ENCODE measurements at regions not wholly inside any gene's neighbourhood (a gene's known extent, or its start where the extent isn't known, plus 50 kb on each side); places are given as distances from the start of the nearest gene placed in this dataset.

DNA sequence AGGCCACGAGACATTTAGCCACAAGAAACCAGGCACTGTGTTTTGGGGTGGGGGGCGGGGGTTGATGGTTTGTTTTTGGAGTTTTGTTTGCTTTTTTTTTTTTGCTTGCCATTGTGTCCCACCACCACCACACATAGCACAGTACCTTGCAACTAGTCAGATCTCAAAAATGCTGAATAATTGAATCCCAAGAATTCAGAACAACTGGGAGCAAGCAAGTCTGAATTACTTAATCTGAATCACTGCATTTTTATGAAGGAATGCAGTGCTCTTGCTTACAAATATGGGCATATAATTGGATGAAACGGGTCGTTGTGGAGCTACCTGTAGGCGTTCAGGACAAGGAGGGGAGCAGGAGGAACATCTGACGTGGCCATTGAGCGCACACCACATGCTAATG, 151.5 kb upstream of the CDYL start:
- DNase-seq (ENCODE audit: low read depth in 4 of 4, low spot score in 3 of 4) = no peak

DNA sequence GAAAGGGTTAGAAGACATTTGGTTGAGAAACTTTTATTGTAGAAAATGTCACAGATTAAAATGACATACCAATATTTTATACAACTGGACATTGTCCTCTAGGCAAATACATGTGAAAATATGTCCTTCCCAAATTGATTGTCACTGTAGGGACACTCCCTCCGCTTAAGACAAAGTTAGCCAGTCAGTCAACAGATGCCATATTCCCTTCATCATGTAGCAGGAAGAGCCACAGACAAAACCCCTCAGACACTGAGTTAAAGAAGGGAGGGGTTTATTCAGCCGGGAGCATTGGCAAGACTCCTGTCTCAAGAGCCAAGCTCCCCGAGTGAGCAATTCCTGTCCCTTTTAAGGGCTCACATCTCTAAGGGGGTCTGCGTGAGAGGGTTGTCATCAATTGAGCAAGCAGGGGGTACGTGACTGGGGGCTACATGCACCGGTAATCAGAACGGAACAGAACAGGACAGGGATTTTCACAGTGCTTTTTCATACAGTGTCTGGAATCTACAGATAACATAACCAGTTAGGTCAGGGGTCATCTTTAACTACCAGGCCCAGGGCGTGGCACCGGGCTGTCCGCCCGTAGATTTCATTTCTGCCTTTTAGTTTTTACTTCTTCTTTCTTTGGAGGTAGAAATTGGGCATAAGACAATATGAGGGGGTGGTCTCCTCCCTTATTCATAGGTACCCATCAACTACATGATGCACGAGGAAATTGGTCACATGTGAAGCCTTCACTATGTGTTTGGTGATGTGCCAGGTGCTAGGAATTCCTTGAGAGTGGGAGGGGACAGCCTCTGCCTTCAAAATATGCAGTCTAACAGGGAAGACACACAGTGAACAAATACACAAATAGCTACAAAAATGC, 155.7 kb upstream of the CDYL start:
- DNase-seq (ENCODE audit: low read depth in 4 of 4, low spot score in 3 of 4) = no peak

DNA sequence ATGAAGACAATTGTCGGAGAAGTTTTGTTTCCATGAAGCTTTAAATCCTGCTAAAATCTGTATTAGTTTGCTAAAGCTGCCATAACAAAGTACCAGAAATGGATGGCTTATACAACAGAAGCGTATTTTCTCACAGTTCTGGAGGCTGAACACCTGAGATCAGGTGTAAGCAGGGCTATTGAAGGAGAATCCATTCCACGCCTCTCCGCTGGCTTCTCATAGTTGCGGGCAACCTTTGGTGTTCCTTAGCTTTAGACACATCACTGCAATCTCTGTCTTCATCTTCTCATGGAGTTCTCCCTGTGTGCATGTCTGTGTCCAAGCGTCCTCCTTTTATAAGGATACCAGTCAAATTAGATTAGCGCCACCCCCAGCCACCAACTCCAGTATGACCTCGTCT, 159.9 kb upstream of the CDYL start:
- DNase-seq (ENCODE audit: low read depth in 4 of 4, low spot score in 3 of 4) = no peak

DNA sequence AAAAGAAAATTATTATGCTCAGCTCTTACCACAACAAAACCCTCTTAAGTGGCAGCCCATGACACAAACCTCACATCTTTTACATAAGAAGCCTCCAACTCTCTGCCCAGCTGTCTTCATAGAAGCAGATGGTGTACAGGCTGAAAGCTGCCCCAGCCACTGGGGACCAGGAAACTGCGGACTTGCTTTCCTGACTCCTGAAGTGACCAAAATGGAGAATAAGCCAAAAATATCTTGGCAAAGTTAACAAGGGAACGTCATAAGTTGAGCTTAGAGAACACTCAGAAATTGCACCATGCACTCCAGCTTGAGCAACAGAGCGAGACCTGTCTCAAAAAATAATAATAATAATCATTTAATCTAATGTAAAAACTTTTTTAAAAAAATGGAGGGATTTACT, 160.3 kb upstream of the CDYL start:
- DNase-seq (ENCODE audit: low read depth in 4 of 4, low spot score in 3 of 4) = no peak

DNA sequence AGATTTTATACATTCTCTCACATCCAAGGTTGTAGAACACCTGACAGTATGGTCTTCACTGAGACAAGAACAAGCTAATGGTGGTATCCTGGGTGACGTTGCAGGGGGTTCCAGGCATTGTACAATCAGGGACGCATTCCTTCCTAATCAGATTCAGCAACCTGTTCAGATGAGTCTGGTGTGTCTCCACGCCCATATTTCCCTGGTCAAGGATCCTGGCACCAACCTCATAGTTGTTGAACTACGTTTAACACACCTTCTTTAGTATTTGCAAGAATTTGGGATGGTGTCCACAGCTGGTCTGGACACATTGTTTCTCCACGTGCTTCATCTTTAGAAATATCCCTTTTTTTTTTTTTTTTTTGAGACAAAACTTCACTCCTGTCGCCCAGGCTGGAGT, 161.0 kb upstream of the CDYL start:
- no peak for DNase-seq (ENCODE audit: low read depth in 4 of 4, low spot score in 3 of 4)

DNA sequence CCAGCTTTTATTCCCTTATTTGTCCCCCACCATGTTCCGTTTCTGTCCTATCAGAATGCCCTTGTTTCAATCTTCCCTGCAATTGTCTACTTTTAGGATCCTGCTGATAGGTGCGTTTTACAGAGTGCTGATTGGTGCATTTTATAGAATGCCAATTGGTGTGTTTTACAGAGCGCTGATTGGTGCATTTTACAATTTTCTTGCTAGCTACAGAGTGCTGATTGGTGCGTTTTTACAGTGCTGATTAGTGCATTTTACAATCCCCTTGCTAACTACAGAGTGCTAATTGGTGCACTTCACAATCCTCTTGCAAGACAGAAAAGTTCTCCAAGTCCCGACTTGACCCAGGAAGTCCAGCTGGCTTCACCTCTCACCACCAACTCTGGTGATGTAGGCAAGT, 161.6 kb upstream of the CDYL start:
- DNase-seq (ENCODE audit: low read depth in 4 of 4, low spot score in 3 of 4) = no peak

DNA sequence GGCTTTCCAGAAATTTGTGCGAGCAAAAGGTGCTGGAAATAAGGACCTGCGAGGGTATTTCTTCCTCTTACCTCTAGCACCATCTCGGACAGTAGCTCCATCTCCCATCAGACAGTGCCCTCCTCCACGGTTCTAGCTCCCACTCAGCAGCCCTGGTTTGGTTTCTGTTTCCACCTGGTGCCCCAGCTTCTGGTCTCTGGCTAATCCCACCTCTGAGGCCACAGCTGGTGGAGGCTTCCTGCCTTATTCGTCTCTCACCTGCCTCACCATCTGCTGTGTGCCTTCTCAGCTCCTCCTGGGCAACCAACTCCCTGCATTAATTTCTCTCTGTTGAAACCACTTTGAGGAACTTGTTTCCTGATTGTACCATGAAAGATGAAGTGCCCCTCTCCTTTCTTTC, 162.4 kb upstream of the CDYL start:
- no peak for DNase-seq (ENCODE audit: low read depth in 4 of 4, low spot score in 3 of 4)

DNA sequence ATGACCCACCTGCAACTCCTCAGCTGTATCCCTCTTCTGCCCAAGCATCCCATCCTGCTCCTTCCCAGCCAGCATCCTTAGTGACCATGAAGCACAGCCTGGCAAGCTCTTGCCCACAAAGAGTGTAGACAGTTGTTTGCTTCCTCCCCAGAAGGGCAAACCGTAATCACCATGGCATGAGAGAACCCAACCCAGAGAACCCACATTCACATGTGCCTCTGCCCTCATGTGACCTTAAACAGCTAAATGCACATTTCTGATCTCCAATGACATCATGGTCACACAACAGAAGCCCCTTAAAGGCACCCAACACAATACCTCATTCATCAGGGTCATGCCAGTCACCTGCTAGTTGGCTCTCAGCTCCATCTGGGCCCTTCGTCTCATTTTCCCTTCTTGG, 162.8 kb upstream of the CDYL start:
- DNase-seq (ENCODE audit: low read depth in 4 of 4, low spot score in 3 of 4) = no peak

DNA sequence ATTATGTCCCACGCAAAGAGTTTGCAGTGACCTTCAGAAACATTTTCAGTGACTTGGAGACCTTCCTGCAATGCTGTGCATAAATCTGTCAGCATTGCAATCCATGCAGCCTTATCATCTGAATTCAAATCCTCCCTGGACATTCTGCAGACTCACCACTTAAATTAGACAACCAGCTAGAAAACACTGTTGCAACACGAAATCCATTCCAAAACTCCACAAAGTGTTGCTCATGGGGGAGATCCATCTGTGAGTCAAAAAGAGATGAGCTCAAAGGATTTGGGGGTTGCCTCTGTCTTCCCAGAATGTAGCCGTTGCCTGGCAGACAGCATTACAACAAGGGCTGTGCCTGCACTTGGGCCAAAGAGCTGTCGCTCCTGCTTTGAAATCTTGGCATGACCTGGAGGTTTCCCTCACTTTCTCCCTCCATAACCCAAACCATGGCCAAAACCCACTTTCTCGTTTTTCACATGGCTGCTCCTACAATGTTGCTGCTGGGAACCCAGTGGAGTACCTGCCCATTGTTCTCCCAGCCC, 163.5 kb upstream of the CDYL start:
- no peak for DNase-seq (ENCODE audit: low read depth in 4 of 4, low spot score in 3 of 4)

DNA sequence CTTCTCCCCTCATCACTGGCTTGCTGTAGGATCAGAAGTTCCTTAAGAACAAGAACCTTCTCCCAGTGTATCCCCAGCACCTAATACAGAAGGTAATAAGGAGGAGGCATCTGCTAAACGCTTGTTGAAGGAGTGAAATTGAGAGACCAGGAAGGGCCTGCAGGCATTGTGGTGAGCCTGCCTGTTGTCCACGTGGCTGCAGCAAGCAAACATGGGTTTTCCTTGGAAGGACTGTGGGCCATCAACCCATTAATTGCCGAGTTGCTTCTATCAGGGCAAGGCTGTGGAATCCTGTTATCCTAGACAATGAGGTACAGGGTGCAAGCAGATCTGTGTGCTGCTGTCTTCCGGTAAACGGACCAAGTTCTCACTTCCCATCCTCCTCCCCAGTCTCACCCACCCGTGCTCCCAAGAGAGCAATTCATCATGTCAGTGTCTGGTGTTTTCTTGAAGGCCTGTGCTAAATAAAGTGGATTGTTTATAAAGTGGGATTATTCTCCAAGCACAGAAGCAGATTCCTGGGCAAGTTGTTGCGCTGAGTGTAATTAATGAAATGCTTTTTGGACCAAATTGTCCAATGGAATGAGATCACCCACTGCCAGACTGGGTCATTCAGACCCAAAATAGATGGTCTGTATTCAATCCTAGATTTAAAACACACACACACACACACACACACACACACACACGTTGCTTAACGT, 164.6 kb upstream of the CDYL start:
- DNase-seq (ENCODE audit: low read depth in 4 of 4, low spot score in 3 of 4) = no peak

DNA sequence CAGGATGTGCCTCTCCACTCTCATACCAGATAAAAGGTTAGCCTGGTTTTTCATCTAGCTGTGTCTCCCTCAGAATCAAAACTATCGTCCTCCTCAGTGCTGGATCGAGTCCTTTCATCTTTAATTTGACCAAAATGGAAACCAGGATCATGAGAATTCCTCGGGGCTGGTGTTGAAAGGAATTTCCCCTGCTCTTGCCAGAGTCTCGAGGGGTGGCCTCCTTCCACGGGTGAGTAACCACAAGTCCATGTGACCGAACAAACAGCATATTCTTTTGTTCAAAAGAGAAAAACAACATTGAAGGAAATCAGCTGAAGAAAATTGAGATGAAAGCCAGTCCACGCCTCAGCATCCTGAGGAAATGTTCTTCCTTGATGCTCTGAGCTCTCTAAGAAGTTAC, 165.9 kb upstream of the CDYL start:
- no peak for DNase-seq (ENCODE audit: low read depth in 4 of 4, low spot score in 3 of 4)

DNA sequence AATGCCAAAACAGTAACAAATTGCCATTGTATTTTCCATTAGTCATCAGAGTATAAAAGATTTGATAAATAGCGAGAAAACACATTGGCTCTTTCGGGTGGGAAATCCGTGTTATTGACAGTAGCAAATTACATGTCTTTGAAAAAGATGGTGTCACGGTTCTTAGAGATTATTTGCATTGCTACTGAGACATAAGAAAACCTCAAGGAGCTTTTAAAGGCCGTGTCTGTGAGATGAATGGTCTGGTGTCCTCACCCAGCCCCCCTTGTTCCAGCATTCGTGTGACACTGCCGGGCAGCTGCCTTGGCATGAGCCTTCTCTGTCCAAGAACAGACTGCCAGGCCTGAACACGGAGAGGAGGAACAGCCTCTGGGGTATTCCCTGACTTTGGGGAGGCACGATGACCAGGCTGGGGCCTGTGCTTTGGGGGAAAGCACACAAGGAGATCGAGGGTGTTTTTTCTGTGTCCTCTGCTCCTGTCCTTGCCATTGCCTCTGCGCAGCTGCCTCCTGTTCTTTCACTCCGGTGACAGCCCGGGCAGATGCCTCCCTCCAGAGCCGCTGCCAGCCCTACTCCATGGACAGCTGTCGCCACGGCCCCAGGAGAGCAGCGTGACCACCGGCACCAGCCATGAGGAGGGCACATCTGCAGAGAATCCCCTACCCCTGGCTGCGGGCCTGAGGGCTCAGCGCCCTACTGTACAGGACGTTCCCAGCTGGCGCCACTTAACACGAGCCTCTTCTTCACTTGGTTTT, 167.7 kb upstream of the CDYL start:
- DNase-seq (ENCODE audit: low read depth in 4 of 4, low spot score in 3 of 4) = no peak

DNA sequence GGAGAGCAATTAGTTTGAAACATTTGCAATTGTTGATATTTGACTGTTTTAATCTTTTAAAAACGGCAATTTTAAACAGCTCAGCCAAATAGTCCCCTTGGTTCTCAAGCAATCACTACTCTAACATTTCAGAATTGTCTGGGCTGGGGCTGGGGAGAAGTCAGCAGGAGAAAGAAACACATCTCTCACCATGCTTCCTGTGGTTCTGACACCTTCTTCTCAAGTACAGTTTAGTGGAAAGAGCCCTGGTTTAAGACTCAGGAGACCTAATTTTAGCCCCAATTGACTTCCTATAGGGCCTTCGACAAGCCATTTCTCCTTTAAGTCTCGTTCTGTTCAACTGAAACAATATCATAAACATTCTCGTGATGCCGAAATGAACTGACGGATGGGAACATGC, 168.4 kb upstream of the CDYL start:
- no peak for DNase-seq (ENCODE audit: low read depth in 4 of 4, low spot score in 3 of 4)

DNA sequence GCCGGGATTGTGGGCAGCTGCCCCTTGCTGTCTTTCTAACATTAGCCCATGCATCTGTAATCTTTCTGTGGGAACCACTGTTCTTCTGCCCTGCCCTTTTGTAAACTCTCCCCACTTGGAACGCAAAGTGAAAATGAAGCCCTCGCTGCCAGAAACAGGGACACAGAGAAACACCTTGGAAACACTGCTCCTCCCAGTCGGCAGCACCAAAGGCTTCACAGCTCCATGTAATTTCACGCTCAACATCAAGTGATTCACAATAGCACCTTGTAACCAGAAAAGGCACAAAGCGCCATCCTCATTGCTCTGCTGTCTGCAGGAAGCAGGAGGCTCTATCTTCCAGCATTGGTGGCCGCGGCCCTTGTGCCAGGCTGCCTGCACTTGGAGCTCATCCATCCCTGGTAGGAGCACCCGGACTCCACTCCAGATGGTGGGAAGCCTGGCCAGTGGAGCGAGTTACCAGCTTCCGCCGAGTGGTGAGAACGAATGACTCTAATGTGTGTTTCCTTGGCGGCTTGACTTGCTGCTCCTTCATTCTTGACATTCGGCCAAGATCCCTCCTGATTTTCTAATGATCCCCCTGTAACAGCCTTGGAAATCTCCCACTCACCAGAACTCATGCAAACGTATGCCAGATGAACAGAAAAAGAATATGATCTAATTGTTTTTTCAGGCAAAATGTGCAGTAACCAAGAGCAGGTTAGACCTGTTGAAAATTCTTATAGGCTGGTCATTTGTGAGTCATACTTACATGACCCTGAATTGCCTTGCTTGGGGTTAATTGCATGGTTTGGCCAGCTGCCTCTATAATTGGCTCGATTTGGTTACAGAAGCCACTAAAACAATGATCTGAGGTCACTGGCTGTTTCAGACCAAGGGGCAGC, 169.1 kb upstream of the CDYL start:
- DNase-seq (ENCODE audit: low read depth in 4 of 4, low spot score in 3 of 4) = peak in 1 of 4 donors; percentile 18

DNA sequence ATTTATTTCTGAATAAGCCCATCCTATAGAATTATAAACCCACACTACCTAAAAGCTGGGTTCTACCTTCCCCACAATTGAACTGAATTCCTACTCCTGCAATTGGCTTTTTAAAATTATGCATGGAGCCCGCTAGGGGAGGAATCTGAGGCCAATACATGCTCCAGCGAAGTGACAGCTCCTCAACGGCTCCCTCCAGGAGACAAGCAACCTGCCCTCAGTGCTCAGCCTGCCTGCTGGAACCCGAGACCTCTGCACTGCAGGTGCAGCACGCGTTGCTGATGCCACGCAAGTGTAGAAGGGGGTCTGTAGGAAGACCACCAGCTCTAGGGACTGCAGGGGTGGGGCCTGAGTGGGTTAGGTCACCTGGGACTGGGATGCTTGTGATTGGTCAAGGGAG, 170.2 kb upstream of the CDYL start:
- no peak for DNase-seq (ENCODE audit: low read depth in 4 of 4, low spot score in 3 of 4)

DNA sequence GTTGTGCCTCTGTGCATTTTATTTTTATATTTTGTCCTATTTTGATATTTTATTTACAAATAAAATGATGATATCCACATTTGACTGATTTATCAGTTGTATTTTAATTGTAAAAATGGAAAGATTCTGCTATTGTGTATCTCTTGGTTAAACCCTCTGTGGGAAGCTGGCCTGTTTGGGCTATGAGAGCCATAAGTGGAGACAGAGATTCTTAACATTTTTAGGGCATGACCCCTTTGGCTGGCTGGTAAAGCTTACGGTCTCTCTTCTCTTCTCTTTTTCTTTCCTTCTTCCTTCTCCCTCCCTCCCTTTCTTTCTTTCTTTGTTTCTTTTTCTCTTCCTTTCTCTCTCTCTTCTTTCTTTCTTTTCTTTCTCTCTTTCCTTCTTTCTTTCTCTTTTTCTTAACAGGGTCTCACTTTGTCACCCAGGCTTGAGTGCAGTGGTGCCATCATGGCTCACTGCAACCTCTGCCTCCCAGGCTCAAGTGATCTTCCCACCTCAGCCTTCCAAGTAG, 172.3 kb upstream of the CDYL start:
- DNase-seq (ENCODE audit: low read depth in 4 of 4, low spot score in 3 of 4) = no peak

DNA sequence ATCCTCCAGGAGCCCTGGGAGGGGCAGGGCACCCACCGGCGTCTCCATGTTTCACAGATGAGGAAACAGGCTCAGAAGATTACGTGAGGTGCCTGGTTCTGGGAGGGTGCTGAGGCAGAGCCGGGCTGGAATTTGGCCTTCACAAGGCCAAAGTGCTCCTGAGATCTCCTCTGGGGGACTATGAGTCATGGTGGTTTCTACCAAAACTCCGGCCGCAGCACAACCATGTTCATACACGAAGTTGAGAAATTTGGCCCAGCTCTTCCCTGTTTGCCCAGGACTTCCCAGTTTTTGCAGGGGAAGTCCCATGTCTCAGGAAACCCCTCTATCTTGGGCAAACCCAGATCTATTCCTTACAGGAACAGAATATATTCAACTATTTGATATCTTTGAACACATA, 172.9 kb upstream of the CDYL start:
- DNase-seq (ENCODE audit: low read depth in 4 of 4, low spot score in 3 of 4) = no peak

DNA sequence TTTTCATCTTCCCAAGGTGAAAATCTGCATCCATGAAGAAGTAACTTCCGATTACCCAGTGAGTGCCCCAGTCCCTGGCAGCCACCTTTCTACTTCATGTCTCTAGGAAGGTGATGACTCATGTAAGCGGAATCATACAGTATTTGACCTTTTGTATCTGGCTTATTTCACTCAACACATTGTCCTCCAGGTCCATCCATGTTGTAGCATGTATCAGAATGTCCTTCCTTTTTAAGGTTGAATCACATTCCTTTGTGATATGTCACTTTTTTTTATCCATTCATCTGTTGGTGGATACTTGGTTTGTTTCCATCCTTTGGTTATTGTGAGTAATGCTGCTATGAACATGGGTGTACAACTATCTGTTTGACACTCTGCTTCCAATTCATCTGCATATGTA, 176.3 kb upstream of the CDYL start:
- no peak for DNase-seq (ENCODE audit: low read depth in 4 of 4, low spot score in 3 of 4)

DNA sequence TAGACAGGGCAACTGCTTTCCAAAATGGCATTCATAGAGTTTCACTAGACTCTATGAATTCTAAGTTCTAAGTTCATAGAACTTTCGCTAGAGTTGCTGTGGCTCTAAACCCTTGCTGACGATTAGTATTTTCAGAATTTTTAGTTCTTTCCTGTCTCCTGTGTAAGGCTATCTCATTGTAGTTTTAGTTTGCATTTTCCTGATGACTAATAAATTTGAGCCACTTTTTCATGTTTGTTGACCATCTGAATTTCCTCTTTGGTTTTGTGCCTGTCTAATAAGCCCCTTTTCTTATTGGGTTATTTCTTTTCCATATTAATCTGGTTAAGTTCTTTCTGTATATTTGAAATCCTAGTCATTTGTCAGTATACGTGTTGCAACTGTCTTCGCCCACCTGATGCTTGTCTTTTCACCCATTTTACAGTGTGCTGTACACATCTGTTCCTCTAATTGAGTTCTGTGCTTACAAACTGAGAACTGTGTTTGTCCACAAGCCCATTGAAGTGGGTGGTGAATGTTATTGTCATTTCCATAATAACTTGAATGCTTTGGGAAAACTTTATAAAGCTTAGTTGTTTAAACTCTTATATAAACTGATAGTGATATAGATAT, 177.7 kb upstream of the CDYL start:
- DNase-seq (ENCODE audit: low read depth in 4 of 4, low spot score in 3 of 4) = no peak

DNA sequence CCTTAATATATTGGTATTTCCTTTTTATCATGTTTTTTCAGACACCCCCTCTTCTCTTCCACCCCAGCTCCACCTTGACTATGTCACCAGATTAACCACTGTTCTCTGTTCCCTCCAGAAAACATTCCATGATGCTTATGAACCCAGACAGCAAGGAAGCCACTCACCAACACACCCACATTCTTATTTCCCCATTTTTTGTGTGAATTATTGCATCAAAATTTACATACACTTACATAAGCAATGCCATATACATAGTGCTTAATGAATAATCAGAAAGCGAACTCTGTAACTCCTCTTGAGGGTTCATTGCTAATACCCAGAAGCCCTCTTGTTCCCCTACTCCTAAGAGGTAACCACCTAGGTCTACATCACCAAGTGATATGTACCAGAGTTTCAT, 182.3 kb upstream of the CDYL start:
- DNase-seq (ENCODE audit: low read depth in 4 of 4, low spot score in 3 of 4) = no peak

All from left renal pelvis (tissue), 4 donors.